Stimulated activated CD4-positive, alpha-beta T cell treated with anti-CD3 and anti-CD28 coated beads, Interleukin-4, amount 100 ng/mL, for 4 hours (primary cell): ENCODE measurements at regions not wholly inside any gene's neighbourhood (a gene's known extent, or its start where the extent isn't known, plus 50 kb on each side); places are given as distances from the start of the nearest gene placed in this dataset.
"Not testable (repeated sequence)": the region's sequence is repeated elsewhere in the genome, so short reads cannot be mapped to it uniquely, and the experiment has no call there.

Experiments used
- DNase-seq, 2 experiments: peaks; one replicate each; pipeline ENCODE4 v3.0.0-alpha.2; 2020

DNA sequence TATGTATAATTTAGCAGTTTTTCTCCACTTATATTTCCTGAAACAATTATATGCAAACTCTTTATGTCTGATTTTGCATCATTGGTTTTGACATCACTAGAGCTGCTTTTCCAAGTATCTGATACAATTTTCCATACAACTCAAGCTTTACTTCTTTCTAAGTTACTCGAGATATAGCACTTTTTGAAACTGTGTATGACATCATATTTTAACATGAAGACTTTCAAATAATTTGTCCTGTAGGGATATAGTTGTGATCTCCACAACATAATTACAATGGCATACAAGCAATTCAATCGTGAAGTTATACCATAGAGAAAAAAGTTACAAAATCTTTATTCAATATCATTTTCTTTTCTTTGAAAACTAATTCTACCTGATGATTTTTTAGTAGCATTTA, 173.0 kb downstream of the LEPR start:
- no peak for DNase-seq

DNA sequence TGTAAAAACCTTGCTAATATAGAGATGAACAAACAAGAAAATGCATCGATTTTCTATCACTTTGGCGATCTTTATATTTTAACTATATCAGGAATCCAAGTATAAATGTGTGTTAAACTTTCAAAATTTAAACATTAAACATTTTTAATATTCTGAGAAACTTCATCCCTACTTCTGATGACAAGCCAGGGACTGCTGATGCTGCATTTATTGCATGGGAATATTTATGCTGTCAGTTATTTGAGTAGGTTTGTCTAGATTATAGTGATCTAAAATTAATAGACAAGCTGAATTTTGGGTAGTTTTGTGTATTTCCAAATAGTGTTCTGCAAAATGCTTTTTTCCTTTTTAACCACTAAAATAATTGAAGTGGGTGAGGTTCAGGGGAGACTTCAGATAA, 175.3 kb downstream of the LEPR start:
- no peak for DNase-seq

DNA sequence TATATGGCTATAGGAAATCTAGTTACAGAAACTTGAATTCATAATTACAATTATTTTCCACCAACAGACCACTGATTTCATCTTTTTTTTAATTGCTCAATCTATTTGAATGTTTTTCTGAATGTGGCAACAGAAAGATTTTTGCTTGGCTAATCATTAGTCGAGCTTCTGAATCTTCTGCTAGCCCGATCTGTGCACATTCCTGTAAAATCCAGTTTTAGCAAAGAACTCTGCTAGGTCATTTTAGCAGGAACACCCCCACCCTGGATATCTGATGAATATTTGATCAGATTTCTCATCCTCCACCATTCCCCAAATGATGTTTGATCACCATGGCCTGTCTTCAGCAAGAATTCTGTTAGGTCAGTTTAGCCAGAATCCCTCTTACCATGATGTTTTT, 176.3 kb downstream of the LEPR start:
- DNase-seq = no peak

DNA sequence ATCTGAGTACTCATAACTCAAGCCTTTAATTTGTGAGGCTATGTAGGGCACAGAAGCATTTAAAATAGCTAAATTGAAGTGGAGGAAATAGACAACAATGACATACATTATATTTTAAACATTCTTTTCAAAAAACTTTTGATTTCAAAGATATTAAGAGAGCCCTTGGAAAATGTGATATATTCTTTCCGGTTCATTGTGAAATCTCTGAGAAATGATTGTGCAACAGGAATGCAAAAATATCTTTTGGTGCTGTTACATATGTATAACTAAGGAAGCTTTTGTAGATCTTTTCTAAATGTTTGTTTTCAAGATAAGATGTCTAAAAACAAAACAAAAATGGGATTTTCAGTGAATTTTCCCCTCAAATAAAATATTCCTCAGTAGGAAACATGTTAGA, 185.2 kb downstream of the LEPR start:
- DNase-seq = no peak

DNA sequence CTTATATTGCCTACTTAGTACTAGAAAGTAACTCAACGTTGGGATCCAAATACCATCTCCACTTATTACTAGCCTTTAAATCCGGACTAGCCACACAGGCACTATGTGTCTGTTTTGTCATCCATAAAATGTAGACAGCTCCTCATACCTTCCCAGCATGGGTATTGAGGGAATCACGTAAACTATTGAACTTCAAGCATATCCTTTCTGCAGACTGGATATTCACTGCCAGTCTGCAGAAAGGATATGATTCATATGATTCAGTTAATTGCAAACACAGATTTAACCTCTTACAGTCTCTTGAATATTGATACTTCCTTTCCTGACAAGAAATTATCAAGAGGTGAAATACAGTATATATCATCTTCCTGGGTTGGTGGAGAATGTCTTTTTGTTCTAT, 186.0 kb downstream of the LEPR start:
- no peak for DNase-seq

DNA sequence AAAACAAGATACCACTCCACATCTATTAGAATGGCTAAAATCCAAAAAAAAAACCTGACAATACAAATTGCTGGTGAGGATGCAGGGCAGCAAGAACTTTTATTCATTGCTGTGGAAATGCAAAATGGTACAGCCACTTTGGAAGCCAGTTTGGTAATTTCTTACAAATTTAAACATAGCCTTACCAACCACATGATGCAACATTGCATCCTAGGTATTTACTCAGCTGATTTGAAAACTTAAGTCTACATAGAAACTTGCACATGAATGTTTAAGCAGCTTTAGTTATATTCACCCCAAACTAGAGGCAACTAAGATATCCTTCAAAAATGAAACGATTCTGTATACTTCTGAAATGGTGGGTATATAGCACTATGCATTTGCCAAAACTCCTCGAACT, 178.8 kb upstream of the PDE4B start:
- DNase-seq = no peak

DNA sequence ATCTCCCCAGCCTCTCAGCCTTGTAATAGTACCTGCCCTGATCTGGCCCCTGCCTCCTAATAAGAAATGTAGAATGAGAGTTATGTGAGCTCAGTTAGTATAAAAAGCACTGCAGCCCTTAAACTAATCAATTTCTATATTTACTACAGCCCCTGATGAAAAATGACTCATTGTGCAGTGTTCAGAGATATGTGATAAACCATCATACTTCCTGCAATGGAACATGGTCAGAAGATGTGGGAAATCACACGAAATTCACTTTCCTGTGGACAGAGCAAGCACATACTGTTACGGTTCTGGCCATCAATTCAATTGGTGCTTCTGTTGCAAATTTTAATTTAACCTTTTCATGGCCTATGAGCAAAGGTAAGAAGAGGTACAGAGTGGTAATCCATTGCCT, 176.8 kb upstream of the PDE4B start:
- no peak for DNase-seq

DNA sequence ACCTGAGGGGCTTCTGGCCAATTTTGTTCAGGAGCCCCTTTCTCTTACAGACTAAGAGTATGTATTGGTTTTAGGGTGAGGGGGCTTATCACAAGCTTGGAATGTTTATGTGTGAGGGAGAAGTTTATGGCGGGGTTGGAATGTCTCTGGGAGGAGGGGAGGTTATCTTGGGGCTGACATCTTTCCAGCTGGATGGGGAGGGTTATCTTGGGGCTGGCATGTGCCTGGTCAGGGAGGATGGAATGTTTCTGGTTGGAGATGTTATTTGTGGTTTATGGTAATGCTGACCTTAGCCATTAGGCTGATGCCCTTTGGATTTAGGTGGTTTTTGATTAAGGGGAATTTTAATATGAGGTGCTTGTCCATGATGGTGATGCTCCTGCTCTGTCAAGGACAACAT, 171.0 kb upstream of the PDE4B start:
- not testable (repeated sequence) for DNase-seq

DNA sequence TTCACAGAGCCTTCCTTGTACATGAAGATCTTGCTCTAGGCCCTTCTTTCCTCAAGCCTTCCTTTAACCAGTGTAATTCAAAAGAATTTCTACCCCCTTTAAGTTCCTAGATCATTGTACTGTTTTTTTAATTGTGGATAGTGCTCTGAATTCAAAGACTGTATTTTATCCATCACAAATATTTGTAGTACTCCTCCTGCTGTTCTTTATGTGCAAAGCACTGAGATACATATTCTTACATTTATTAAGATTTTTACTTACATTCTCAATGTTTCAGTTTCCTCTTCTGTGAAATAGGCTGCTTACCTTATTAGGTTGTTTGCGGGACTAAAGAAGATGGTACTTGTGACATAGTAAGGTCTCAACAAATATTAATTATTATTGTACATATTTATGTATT, 168.8 kb upstream of the PDE4B start:
- DNase-seq = no peak

DNA sequence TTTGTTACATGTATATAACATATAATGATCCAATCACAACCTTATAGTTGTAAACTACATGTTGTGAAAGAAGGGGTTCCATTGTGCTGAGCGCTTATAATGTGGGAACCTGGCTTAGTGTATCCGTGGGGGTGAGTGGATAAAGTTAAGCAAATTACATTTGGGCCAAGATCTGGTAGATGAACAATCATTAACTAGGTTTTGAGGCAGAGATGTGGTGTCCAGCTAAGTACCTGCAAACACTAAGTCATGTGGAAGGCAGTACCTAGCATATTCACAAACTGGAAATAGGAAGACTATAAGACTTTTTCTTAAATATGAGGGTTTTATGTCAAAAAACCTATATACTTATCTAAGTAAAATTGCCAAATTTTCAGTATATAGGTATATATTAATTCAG, 167.2 kb upstream of the PDE4B start:
- no peak for DNase-seq

DNA sequence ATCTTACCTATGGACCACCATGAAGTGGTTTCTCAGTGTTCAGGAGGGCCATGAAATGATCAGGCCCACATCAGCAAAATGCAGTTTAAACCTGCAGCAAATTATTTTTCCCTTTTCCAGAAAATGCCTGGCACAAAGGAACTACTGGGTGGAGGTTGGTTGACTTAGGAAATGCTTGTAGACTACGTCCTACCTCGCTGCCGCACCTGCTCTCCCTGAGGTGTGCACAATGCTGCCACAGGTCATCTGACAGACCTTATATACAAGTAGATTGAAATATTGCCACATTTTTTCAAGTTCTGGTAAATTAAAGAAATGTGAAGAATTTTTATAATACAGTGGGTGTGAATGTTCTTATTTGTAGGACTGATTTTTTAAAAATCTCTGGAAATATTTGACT, 166.7 kb upstream of the PDE4B start:
- DNase-seq = no peak

DNA sequence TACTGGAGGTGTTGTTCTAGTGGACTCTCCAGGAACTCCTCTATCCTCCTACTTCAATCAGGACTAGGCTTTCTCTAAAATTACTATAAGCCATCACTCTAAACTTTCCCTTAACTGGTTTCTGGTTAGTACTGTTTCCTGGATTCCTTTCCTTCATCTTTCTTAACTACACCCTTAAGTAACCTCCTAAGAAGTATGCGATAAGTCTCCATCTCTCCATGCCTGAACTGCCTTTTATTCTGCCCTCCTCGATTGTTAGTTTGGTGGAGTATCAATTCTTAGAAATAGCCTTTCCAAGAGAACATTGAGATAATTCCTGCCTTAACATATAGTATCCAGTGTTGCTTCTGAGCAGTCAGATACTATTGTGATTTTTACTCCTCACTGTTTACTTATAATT, 162.9 kb upstream of the PDE4B start:
- DNase-seq = no peak

DNA sequence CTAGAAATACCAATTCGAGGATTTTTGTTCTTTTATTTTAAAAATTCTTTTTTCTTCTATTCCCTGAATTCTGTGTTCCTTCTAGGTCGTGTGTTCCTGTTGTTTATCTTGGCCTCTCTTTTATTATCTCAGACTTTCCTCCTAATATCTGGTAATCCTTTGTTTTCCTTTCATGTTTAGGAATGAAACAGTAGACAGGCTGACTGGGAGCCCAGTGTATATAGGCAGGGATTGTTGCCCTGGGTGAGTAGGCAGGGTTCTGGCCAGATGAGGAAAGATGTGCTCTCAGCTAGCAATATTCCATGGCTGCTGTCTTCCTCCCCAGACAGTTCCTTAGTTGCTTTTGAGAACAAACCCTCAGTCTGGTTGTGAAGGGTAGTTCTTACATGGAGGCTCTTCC, 161.8 kb upstream of the PDE4B start:
- no peak for DNase-seq

DNA sequence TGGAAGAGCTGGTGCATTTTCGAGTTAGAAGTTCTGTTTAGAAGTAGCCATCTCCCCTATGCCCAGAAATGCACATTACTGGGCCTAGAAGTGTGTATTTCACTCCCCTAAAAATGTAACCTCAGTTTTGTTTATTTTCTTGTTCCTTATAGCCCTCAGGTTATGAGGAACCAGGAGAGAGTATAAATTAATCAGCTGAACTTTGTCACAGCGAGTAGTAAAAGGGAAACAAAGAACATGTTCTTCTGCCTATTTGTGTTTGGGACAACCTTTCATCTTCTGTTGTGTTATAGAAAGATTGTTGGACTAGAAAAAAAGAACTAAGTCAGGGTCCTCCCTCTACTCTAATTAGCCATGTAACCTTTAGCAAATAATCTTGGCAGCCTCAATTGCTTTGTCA, 160.5 kb upstream of the PDE4B start:
- no peak for DNase-seq

DNA sequence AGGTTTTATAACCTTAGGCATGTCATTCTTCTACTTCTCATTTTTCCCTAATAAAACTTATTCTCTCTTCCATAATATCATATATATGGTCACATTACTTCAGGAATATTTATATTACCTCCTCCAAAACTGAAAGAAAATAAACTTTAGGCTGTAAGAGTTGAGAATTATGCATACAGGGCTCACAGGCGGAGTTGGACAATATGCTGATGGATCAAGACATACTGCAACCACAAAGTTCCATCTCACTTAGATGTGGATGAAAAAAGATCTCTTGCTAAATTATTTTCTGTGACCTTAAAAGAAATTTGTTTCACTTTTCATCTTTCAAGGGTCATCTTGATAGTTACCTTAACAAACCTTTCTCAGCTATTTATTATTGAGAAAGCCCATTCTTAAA, 152.6 kb upstream of the PDE4B start:
- no peak for DNase-seq

DNA sequence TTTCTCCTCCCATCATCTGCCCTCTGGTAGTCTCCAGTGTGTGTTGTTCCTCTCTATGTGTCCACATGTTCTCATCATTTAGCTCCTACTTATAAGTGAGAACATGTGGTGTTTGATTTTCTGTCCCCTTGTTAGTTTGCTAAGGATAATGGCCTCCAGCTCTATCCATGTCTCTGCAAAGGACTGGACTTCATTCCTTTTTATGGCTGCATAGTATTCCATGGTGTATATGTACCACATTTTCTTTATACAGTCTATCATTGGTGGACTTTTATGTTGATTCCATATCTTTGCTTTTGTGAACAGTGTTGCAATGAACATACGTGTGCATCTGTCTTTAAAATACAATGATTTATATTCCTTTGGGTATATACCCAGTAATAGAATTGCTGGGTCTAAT, 143.5 kb upstream of the PDE4B start:
- not testable (repeated sequence) for DNase-seq

DNA sequence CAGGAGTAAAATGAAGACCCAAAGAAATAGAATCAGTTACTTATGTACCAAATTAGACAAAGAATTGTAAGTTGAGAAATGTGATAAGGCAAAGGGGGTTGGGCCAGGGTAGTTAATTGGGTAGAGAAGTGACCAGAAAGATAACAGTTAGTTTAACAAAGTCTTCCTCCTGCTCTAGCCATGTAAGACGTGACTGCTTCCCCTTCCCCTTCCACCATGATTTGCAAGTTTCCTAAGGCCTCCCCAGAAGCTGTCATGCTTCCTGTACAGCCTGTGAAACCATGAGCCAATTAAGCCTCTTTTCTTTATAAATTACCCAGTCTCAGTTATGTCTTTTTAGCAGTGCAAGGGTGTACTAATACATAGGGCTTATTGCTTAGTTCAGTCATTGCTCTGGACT, 142.0 kb upstream of the PDE4B start:
- no peak for DNase-seq

DNA sequence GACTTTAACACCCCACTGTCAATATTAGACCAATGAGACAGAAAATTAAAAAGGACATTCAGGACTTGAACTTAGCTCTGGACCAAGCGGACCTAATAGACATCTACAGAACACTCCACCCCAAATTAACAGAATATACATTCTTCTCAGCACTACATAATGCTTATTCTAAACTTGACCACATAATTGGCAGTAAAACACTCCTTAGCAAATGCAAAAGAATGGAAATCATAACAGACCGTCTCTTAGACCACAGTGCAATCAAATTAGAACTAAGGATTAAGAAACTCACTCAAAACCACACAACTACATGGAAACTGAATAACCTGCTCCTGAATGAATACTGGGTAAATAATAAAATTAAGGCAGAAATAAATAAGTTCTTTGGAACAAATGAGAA, 138.2 kb upstream of the PDE4B start:
- not testable (repeated sequence) for DNase-seq

DNA sequence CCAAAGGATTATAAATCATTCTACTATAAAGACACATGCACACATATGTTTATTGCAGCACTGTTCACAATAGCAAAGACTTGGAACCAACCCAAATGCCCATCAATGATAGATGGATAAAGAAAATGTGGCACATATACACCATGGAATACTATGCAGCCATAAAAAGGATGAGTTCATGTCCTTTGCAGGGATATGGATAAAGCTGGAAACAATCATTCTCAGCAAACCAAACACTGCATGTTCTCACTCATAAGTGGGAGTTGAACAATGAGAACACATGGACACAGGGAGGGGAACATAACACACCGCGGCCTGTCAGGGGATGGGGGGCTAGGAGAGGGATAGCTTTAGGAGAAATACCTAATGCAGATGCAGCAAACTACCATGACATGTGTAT, 135.1 kb upstream of the PDE4B start:
- not testable (repeated sequence) for DNase-seq

DNA sequence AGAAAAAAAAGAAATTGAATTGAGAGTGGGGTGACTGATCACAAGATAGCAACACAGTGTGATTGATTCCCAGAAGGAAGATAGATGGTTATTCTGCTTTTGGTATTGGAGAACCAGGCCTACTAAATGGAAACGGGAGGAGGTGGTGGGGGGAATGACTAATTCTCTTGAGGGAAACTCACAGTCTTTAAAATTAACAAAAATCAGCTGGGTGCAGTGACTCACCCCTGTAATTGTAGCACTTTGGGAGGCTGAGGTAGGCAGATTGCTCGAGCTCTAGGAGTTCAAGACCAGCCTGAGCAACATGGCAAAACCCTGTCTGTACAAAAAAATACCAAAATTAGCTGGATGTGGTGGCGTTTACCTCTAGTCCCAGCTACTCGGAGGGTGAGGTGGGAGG, 134.6 kb upstream of the PDE4B start:
- DNase-seq = no peak

DNA sequence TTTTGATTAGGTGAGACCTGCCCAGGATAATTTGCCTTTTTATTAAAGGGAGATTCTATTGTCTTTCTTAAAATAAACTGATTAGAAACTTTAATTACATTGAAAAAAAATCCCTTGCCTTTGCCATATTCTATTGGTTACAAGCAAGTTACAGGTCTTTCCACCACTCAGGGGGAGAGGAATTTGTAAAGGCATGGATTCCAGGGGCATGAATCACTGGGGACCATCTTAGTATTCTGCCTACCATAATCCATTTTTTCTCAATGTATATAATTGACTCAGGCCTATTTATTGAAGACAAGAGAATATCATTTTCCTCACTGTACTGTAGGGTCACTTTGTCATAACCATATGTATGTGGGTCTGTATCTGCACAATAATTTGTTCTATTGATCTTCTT, 124.3 kb upstream of the PDE4B start:
- DNase-seq = no peak

DNA sequence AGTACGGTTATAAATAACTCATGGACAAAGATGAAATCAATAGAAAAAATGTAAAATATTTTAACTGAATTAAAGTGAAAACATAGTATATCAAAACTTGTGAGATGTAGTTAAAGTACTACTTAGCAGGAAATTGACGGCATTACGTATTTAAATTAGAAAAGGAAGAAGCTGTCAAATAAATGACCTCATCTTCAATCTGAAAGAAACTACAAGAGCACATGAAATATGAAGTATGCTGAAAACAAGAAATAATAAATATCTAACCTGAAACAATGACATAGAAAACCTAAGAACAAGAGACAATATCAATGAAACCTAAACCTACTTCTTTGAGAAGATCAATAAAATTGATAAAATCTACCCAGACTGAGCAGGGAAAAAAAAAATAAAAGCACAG, 122.2 kb upstream of the PDE4B start:
- DNase-seq = no peak

DNA sequence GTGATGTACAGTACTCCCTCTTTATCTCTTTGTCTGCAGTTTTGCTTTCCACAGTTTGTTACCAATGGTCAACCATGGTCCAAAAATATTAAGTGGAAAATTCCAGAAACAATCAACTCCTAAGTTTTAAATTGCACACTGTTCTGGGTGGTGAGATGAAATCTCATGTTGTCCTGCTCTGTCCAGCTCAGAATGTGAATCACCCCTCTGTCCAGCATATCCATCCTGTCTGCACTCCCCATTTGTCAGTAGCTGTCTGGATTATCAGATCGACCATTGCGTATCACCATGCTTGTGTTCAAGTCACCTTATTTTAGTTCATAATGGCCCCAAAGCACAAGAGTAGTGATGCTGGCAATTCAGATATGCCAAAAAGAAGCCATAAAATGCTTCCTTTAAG, 118.2 kb upstream of the PDE4B start:
- DNase-seq = no peak

DNA sequence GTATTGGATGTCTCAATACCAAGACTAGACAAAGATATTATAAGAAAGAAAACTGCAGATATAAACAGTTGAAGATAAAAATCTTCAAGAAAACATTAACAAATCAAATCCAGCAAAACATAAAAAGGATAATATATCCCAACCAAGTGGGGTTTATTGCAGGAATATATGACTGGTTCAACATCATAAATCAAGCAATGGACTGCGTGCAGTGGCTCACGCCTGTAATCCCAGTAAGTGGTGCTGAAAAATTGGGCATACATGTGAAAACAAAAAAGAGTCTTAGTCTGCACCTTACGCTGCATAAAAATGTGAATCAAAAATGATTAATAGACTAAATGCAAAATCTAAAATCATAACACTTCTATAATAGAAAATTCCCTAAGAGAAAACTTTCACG, 112.9 kb upstream of the PDE4B start:
- DNase-seq = no peak

DNA sequence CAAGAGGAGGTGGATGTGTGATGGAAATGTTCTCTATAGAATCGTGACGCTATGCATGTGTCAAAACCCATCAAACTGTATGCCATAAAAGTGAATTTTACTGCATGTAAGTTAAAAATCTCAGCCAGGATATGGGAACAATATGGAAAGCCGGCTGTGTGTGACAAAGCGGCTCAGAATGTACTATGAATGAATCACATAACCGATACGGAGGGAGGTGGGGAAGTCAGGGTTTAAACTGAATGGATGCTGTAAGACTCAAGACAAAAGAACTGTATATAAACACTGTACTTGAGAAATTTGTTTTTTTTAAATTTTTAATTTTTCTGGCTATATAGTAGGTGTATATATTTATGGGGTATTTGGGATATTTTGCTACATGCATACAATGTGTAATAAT, 111.6 kb upstream of the PDE4B start:
- no peak for DNase-seq

DNA sequence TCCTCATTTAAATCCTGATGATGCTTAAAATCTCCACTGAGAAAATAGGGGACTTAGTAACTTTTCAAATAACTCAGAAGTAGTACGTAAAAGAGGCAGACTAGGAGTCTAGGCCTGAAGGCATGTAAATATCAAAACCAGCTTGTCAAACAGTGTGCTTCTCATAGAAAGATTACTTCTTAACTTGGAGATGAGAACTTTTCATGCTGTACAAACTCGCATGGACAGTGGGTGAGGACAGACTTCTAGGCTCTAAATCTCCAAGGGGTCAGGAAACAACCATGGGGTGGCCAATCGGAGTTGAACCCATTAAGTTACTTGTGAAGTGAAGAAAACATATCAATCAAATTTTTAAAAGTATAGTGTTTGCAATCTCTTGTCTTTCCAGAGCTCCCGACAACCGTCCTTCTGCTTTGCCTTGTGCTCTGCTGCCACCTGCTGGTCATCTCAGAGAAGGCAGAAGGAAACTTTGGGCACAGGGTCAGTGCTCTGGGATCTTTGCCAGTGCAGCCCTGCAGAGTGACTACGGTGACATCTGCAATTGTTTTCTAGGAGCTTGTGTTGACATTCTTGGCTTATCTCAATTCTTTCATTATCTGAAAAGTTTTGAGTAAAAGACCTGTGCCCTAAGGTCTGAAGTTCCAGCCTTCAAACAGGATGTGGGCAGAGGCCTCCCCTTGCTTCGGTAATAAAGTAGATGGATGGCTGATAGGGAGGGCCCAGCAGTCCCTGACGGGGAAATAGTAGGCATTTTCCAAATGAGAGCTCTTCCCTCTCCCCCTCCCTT, 105.1 kb upstream of the PDE4B start:
- DNase-seq = peak; percentile 61 to 76
